IMR-90 (cell line): ENCODE measurements at regions not wholly inside any gene's neighbourhood (a gene's known extent, or its start where the extent isn't known, plus 50 kb on each side); places are given as distances from the start of the nearest gene placed in this dataset.

Experiments
- ATAC-seq: fragments of 200-7000 bp; cut with Tn5 transposase; 2 replicates; pipeline ENCODE4 v1.9.1; 2020; ENCODE audit warnings: low read depth, mild to moderate bottlenecking, moderate library complexity
- BruUV-seq: library from RNA; stranded (reverse); fragments of 400-500 nt; replicated peaks from 2 replicates; lab custom pipeline; 2021; lab: Mats Ljungman, UMichigan
- CTCF ChIA-PET: fragments of 300-600 bp; formaldehyde crosslinking; extraction: SDS; loops from one replicate; lab custom pipeline; 2021; ENCODE audit warnings: antibody characterized with exemption; lab: Yijun Ruan, JAX
- POLR2A ChIA-PET: fragments of 300-600 bp; sonication (Branson Sonifier 250); formaldehyde crosslinking; loops from one replicate; lab custom pipeline; 2022; ENCODE audit warnings: antibody characterized with exemption; ENCODE audit not compliant: unreplicated experiment; lab: Charles Lee
- DNase-seq: peaks from one replicate; pipeline ENCODE4 v3.0.0; 2013
- H2AFZ ChIP-seq: replicated peaks from 2 replicates; pipeline ENCODE3; 2013; ENCODE audit warnings: low read length, mild to moderate bottlenecking; ENCODE audit not compliant: poor library complexity
- H2AK5ac ChIP-seq: 2 replicates; pipeline ENCODE4 v1.6.1; 2013; ENCODE audit warnings: low read depth, low read length, inconsistent platforms
- H2AK9ac ChIP-seq: replicated peaks from 2 replicates; pipeline ENCODE3; 2013; ENCODE audit warnings: mild to moderate bottlenecking, low read depth, low read length, moderate library complexity; ENCODE audit not compliant: poor library complexity
- H2BK120ac ChIP-seq: 2 replicates; pipeline ENCODE4 v1.6.1; 2013; ENCODE audit warnings: low read depth, low read length, inconsistent platforms
- H2BK15ac ChIP-seq: 3 replicates; pipeline ENCODE4 v1.6.1; 2013; ENCODE audit warnings: low read depth, low read length, inconsistent platforms
- H2BK20ac ChIP-seq: 2 replicates; pipeline ENCODE4 v1.6.1; 2013; ENCODE audit warnings: low read depth, mild to moderate bottlenecking, inconsistent platforms, low read length, moderate library complexity
- H2BK5ac ChIP-seq: 2 replicates; pipeline ENCODE4 v1.6.1; 2013; ENCODE audit warnings: mild to moderate bottlenecking, low read depth, low read length, inconsistent platforms; ENCODE audit not compliant: poor library complexity, severe bottlenecking
- H3K14ac ChIP-seq: replicated peaks from 2 replicates; pipeline ENCODE4 v1.6.1; 2013; ENCODE audit warnings: low read depth, low read length, inconsistent platforms
- H3K18ac ChIP-seq: 2 replicates; pipeline ENCODE4 v1.6.1; 2013; ENCODE audit warnings: low read depth, low read length, control low read depth
- H3K23ac ChIP-seq: 2 replicates; pipeline ENCODE4 v1.6.1; 2013; ENCODE audit warnings: low read depth, low read length, inconsistent platforms
- H3K27ac ChIP-seq: 2 replicates; pipeline ENCODE4 v1.5.1; 2013; ENCODE audit warnings: mild to moderate bottlenecking, control low read depth, low read length; ENCODE audit not compliant: insufficient read depth
- H3K27me3 ChIP-seq: 2 replicates; pipeline ENCODE4 v1.6.1; 2013; ENCODE audit warnings: low read length; ENCODE audit not compliant: control insufficient read depth, insufficient read depth
- H3K36me3 ChIP-seq: 2 replicates; pipeline ENCODE4 v1.6.1; 2013; ENCODE audit warnings: low read length, mixed read lengths; ENCODE audit not compliant: control insufficient read depth, insufficient read depth
- H3K4ac ChIP-seq: 2 replicates; pipeline ENCODE4 v1.6.1; 2013; ENCODE audit warnings: low read depth, low read length, inconsistent platforms
- H3K4me1 ChIP-seq: 2 replicates; pipeline ENCODE4 v1.6.1; 2013; ENCODE audit warnings: low read length, mixed read lengths; ENCODE audit not compliant: control insufficient read depth, insufficient read depth
- H3K4me2 ChIP-seq: 2 replicates; pipeline ENCODE4 v1.6.1; 2013; ENCODE audit warnings: low read depth, mild to moderate bottlenecking, control low read depth, low read length, moderate library complexity
- H3K4me3 ChIP-seq: 2 replicates; pipeline ENCODE4 v1.5.1; 2013; ENCODE audit warnings: low read depth, mild to moderate bottlenecking, control low read depth, low read length, moderate library complexity; ENCODE audit not compliant: insufficient read depth
- H3K56ac ChIP-seq: 2 replicates; pipeline ENCODE4 v1.6.1; 2013; ENCODE audit warnings: low read length, inconsistent platforms; ENCODE audit not compliant: insufficient read depth; ENCODE audit errors: extremely low read depth
- H3K79me1 ChIP-seq, 2 experiments: 2 replicates each; pipeline ENCODE4 v1.6.1; 2013; ENCODE audit warnings: low read length in 2 of 2, inconsistent platforms in 1 of 2, low read depth in 1 of 2
- H3K9ac ChIP-seq: 2 replicates; pipeline ENCODE4 v1.6.1; 2013; ENCODE audit warnings: low read depth, low read length, control low read depth
- H3K9me1 ChIP-seq: 2 replicates; pipeline ENCODE4 v1.6.1; 2013; ENCODE audit warnings: low read length, inconsistent platforms; ENCODE audit not compliant: insufficient read depth
- H3K9me3 ChIP-seq: 2 replicates; pipeline ENCODE4 v1.6.1; 2013; ENCODE audit warnings: low read length; ENCODE audit not compliant: control insufficient read depth, insufficient read depth
- H4K20me1 ChIP-seq: 2 replicates; pipeline ENCODE4 v1.6.1; 2013; ENCODE audit warnings: low read length, inconsistent platforms; ENCODE audit not compliant: insufficient read depth
- H4K5ac ChIP-seq: 2 replicates; pipeline ENCODE4 v1.6.1; 2013; ENCODE audit warnings: mild to moderate bottlenecking, low read depth, low read length, control low read depth
- H4K8ac ChIP-seq, 2 experiments: 2 replicates each; pipeline ENCODE4 v1.6.1; 2013; ENCODE audit warnings: low read depth in 2 of 2, low read length in 2 of 2, control low read depth in 1 of 2, inconsistent platforms in 1 of 2
- H4K91ac ChIP-seq: 2 replicates; pipeline ENCODE4 v1.6.1; 2013; ENCODE audit warnings: low read depth, low read length, inconsistent platforms; ENCODE audit not compliant: insufficient read depth
- CEBPB ChIP-seq: IDR thresholded peaks from 2 replicates; pipeline ENCODE4 v1.6.1; 2012; ENCODE audit warnings: low read depth, low read length, improper control_type of control experiment
- POLR2A ChIP-seq: IDR thresholded peaks from 2 replicates; pipeline ENCODE4 v1.6.1; 2012; ENCODE audit warnings: mild to moderate bottlenecking, low read depth, low read length
- RAD21 ChIP-seq: IDR thresholded peaks from 2 replicates; pipeline ENCODE4 v1.6.1; 2012; ENCODE audit warnings: low read length, improper control_type of control experiment
- RFX5 ChIP-seq: IDR thresholded peaks from 2 replicates; pipeline ENCODE4 v1.8.0; 2012; ENCODE audit warnings: low read depth, mild to moderate bottlenecking, low read length, moderate library complexity
- WGBS, 2 experiments: methylation state at CpG; one replicate each; pipeline versions ENCODE4 v1.1.5 to v1.1.7; 2013; ENCODE audit warnings: missing lambda C conversion rate in 2 of 2; ENCODE audit not compliant: insufficient read length in 1 of 2; ENCODE audit errors: extremely low coverage in 2 of 2; 5-methylcytosine and 5-hydroxymethylcytosine counted together
- dilution Hi-C: fragments of 300-500 bp; cut with HindIII; formaldehyde crosslinking; loops from one replicate; pipeline ENCODE4 v1.14.3; 2018; ENCODE audit warnings: low sequenced_read_pairs; ENCODE audit not compliant: unreplicated experiment
- in situ Hi-C: fragments of 300-500 bp; cut with MboI; formaldehyde crosslinking; loops from 3 replicates; pipeline ENCODE4 v1.14.3; 2019; ENCODE audit warnings: low sequenced_read_pairs, inconsistent platforms, mixed read lengths
- intact Hi-C: fragments of 100-400 bp; cut with micrococcal nuclease; formaldehyde crosslinking; loops from 2 replicates; pipeline ENCODE4 v1.10.0; 2022
- TF ChIP-seq, protein P1 (sequence below): fragments of 150-350 bp; IDR thresholded peaks from 2 replicates; pipeline ENCODE4 v1.6.1; 2016; ENCODE audit warnings: low read depth, mild to moderate bottlenecking, low read length, moderate library complexity, borderline replicate concordance

DNA sequence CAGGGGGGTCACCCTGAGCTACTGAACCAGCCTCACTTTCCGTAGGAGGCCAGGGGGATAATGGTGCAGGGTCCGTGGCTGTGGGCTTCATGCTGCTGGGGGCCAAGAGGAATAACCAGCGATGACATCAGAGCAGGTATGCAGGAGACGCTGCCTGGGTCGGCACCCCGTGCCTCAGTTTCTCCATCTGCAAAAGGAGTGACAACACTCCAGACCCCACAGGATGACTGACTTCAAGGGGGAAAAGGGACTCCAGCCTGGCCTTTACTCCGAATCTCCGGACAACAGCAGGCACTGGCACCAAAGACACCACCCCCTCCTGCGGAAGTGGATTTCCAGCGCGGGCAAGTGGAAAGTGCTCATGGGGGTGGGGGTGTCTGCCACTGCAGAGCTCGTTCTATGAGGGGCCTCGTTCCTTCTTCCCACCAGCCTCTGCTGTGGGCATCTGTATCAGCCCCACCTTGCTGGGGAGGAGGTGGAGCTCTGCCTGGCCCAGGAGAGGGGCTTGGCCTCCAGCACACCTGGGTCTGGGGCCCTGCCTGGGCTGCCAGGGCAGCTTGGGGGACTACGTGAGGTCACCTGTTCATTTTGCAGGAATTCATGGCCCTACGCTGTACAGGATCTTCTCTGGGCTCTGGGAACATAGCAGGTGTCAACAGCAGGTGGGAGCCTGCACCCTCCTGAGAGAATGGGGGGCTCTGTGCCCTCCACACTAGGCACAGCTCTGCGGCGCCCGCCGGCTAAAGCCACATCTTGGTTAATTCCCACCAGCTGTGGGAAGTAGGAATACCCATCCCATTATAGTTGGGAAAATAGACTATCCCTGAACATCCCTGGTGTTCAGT is 216.6 kb upstream of the C14orf180 start:
- H3K4ac ChIP-seq: no peak overlapping the region
- no peak overlapping the region for H2BK120ac ChIP-seq
- no peak overlapping the region for H3K4me2 ChIP-seq
- H2BK20ac ChIP-seq: no peak overlapping the region
- no peak overlapping the region for H3K23ac ChIP-seq
- H3K36me3 ChIP-seq: no peaks in the 10 kb centered on the region
- DNase-seq (no peak), ATAC-seq (no peak)
- no peaks in the 10 kb centered on the region for H4K20me1 ChIP-seq
- no peak overlapping the region for H3K18ac ChIP-seq
- in situ Hi-C loops (no loop called here), intact Hi-C loops (no loop called here), dilution Hi-C loops (no loop called here)
- ChIA-PET POLR2A (no interaction called here), CTCF (no interaction called here)
- no peak overlapping the region for H2AFZ ChIP-seq
- TF ChIP-seq POLR2A: no peak
- TF ChIP-seq, protein P1, sequence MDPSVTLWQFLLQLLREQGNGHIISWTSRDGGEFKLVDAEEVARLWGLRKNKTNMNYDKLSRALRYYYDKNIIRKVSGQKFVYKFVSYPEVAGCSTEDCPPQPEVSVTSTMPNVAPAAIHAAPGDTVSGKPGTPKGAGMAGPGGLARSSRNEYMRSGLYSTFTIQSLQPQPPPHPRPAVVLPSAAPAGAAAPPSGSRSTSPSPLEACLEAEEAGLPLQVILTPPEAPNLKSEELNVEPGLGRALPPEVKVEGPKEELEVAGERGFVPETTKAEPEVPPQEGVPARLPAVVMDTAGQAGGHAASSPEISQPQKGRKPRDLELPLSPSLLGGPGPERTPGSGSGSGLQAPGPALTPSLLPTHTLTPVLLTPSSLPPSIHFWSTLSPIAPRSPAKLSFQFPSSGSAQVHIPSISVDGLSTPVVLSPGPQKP: no peak
- TF ChIP-seq RAD21: no peak
- TF ChIP-seq CEBPB: no peak
- TF ChIP-seq RFX5: no peak
- no peaks in the 10 kb centered on the region for H3K79me1 ChIP-seq
- H3K9me1 ChIP-seq: no peaks in the 10 kb centered on the region
- no peak overlapping the region for H3K9ac ChIP-seq
- H3K4me1 ChIP-seq: no peaks in the 10 kb centered on the region
- no peaks in the 10 kb centered on the region for H3K27me3 ChIP-seq
- H2AK5ac ChIP-seq: no peak overlapping the region
- peaks cover 47% of the 10 kb centered on the region for H3K9me3 ChIP-seq
- H4K91ac ChIP-seq: no peak overlapping the region
- no peak overlapping the region for H2BK5ac ChIP-seq
- no peak overlapping the region for H3K56ac ChIP-seq
- no peak overlapping the region for H4K5ac ChIP-seq
- no peak overlapping the region for H4K8ac ChIP-seq
- no peak overlapping the region for H2AK9ac ChIP-seq
- no peak overlapping the region for H3K27ac ChIP-seq
- no peak overlapping the region for H3K14ac ChIP-seq
- no TSS peak for BruUV-seq
- WGBS, 2 experiments: 38% methylated on average over 2 of the region's 19 CpGs; no CpG with 5 or more reads in 1 of the 2 experiments
- H3K4me3 ChIP-seq: no peak overlapping the region
- no peak overlapping the region for H2BK15ac ChIP-seq
